GM23248 (cell line): ENCODE measurements at regions not wholly inside any gene's neighbourhood (a gene's known extent, or its start where the extent isn't known, plus 50 kb on each side); places are given as distances from the start of the nearest gene placed in this dataset.

ENCODE experiments used
- DNase-seq: peaks from one replicate; pipeline ENCODE4 v3.0.0-alpha.2; 2015
- H2AFZ ChIP-seq: fragments of 200-600 bp; sonication (generic); 2 replicates; pipeline ENCODE4 v1.6.1; 2016; ENCODE audit warnings: antibody characterized with exemption
- H3F3A ChIP-seq: fragments of 200-600 bp; sonication (generic); 2 replicates; pipeline ENCODE4 v1.6.1; 2016; ENCODE audit warnings: mild to moderate bottlenecking, antibody characterized with exemption, mixed run types; ENCODE audit not compliant: insufficient read depth
- H3K27ac ChIP-seq: fragments of 200-600 bp; sonication (generic); 2 replicates; pipeline ENCODE4 v1.5.1; 2016; ENCODE audit warnings: mild to moderate bottlenecking
- H3K27me3 ChIP-seq: fragments of 200-600 bp; sonication (generic); replicated peaks from 2 replicates; pipeline ENCODE4 v1.6.1; 2016; ENCODE audit warnings: mild to moderate bottlenecking; ENCODE audit not compliant: insufficient read depth
- H3K36me3 ChIP-seq: fragments of 200-600 bp; sonication (generic); 2 replicates; pipeline ENCODE4 v1.6.1; 2016; ENCODE audit warnings: low read depth, mild to moderate bottlenecking
- H3K4me1 ChIP-seq: fragments of 200-600 bp; sonication (generic); 2 replicates; pipeline ENCODE4 v1.6.1; 2016; ENCODE audit warnings: mild to moderate bottlenecking; ENCODE audit not compliant: insufficient read depth
- H3K4me2 ChIP-seq: fragments of 200-600 bp; sonication (generic); one replicate; pipeline ENCODE4 v1.6.1; 2016; ENCODE audit warnings: mild to moderate bottlenecking; ENCODE audit not compliant: unreplicated experiment
- H3K4me3 ChIP-seq: fragments of 200-600 bp; sonication (generic); 2 replicates; pipeline ENCODE4 v1.5.1; 2016; ENCODE audit warnings: mild to moderate bottlenecking
- H3K79me2 ChIP-seq: fragments of 200-600 bp; sonication (generic); 2 replicates; pipeline ENCODE4 v1.6.1; 2016; ENCODE audit warnings: mild to moderate bottlenecking; ENCODE audit not compliant: insufficient read depth
- H3K9ac ChIP-seq: fragments of 200-600 bp; sonication (generic); 2 replicates; pipeline ENCODE4 v1.6.1; 2016; ENCODE audit warnings: mild to moderate bottlenecking
- H3K9me2 ChIP-seq: fragments of 200-600 bp; sonication (generic); 2 replicates; pipeline ENCODE4 v1.6.1; 2016; ENCODE audit warnings: mixed run types, mild to moderate bottlenecking, moderate library complexity; ENCODE audit not compliant: insufficient read depth
- H3K9me3 ChIP-seq: fragments of 200-600 bp; sonication (generic); one replicate; pipeline ENCODE4 v1.6.1; 2017; ENCODE audit warnings: low read depth
- H4K20me1 ChIP-seq: fragments of 200-600 bp; sonication (generic); 2 replicates; pipeline ENCODE4 v1.6.0; 2016; ENCODE audit not compliant: insufficient read depth
- EZH2 ChIP-seq: fragments of 200-600 bp; sonication (generic); IDR thresholded peaks from 2 replicates; pipeline ENCODE4 v1.6.1; 2018; ENCODE audit warnings: antibody characterized with exemption, mild to moderate bottlenecking; ENCODE audit not compliant: insufficient read depth, poor library complexity, severe bottlenecking
- EZH2phosphoT487 ChIP-seq: fragments of 200-600 bp; sonication (generic); IDR thresholded peaks from 2 replicates; pipeline ENCODE4 v1.6.1; 2018; ENCODE audit warnings: antibody characterized with exemption, moderate library complexity, mild to moderate bottlenecking, low read depth; ENCODE audit not compliant: insufficient read depth
- WGBS, 2 experiments: methylation state at CpG; one replicate each; pipeline ENCODE4 v1.1.6; 2015 to 2017; ENCODE audit warnings: low lambda C conversion rate in 2 of 2, low coverage in 1 of 2; ENCODE audit errors: missing lambda C conversion rate in 2 of 2; 5-methylcytosine and 5-hydroxymethylcytosine counted together
- in situ Hi-C: fragments of 300-500 bp; cut with MboI; formaldehyde crosslinking; loops from 2 replicates; pipeline ENCODE4 v1.15.0; 2020

DNA sequence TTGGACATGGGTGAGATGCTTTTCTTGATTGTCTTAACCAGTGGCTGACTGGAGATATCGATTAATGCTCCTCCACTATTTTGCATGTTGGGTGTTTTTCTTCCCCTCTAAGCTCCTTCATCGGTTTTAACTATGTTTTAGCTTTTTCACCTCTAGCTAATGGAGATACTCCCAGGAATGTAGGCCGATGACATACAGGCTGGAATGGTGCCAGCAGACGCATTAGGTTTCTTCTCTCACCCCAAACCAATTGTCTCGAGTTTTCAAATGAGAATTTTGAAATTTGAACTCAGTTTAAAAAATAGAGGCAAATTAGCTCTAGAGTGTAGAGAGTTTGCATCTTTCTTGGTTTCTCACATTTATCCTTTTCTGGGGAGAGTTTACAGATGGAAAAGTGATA is 247.6 kb downstream of the RPRM start:
- WGBS, 2 experiments, result 8 to 11% methylated on average over 5 of the region's 5 CpGs

DNA sequence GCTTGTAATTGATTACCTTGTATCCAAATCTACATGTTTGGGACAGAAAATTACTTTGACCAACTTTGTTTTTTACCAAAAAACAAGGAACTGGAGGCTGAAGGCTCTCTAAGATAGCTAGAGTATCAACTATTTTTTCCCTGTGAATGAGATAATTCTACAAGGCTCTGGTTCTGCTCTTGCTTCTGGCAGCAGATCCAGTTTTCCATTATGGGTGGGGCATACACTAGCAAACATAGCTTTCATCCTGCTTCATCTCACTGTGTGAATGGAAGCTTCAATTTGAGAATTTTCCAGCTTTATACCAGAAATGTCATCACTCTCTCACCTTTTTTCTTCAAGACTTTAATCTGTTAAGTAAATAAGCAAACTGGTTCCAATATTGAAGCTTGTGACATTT is 249.7 kb downstream of the RPRM start:
- H3K36me3 ChIP-seq, result no peaks in the 10 kb centered on the region
- no peaks in the 10 kb centered on the region for H3K9me2 ChIP-seq
- no peaks in the 10 kb centered on the region for H4K20me1 ChIP-seq
- no peaks in the 10 kb centered on the region for H3K79me2 ChIP-seq
- no peak for DNase-seq
- H2AFZ ChIP-seq, result no peak overlapping the region
- H3K4me3 ChIP-seq, result no peak overlapping the region
- no peak overlapping the region for H3K9ac ChIP-seq
- no peaks in the 10 kb centered on the region for H3K27me3 ChIP-seq
- no peak for TF ChIP-seq EZH2
- TF ChIP-seq EZH2phosphoT487, result no peak
- no peaks in the 10 kb centered on the region for H3K4me1 ChIP-seq
- no peak overlapping the region for H3K4me2 ChIP-seq
- no peaks in the 10 kb centered on the region for H3F3A ChIP-seq
- no peaks in the 10 kb centered on the region for H3K9me3 ChIP-seq
- no peak overlapping the region for H3K27ac ChIP-seq
- in situ Hi-C loops, result no loop called here

More for the DNA sequence above, 247.6 kb downstream of the RPRM start:
- no peaks in the 10 kb centered on the region for H3K27me3 ChIP-seq
- no peaks in the 10 kb centered on the region for H3K9me2 ChIP-seq
- no peak for TF ChIP-seq EZH2phosphoT487
- no peak for TF ChIP-seq EZH2
- no peak overlapping the region for H2AFZ ChIP-seq
- H3K4me3 ChIP-seq, result no peak overlapping the region
- in situ Hi-C loops, result no loop called here
- H3K79me2 ChIP-seq, result no peaks in the 10 kb centered on the region
- H3K27ac ChIP-seq, result no peak overlapping the region
- no peaks in the 10 kb centered on the region for H3K4me1 ChIP-seq
- H3K4me2 ChIP-seq, result no peak overlapping the region
- no peaks in the 10 kb centered on the region for H4K20me1 ChIP-seq
- DNase-seq, result no peak
- H3F3A ChIP-seq, result no peaks in the 10 kb centered on the region
- H3K36me3 ChIP-seq, result no peaks in the 10 kb centered on the region
- no peak overlapping the region for H3K9ac ChIP-seq
- H3K9me3 ChIP-seq, result no peaks in the 10 kb centered on the region

DNA sequence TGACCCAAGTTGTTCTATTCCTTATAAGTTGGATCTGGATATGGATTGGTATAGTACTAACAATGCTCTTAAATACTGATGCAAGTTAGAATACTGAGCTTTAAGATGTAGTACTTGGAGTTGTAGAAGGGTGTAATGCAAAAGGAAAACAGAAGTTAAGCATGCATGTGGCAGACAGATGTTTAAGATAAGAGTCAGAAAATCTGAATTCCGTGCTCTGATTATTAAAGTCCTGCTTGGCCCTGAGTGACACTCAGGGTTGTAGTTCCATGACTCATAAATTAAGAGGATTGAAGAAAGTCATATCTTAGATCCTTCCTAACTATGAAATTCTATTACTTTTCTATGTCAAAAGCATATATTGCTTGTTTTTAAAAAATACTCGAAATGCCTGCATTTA is 250.6 kb downstream of the RPRM start:
- in situ Hi-C loops, result no loop called here

DNA sequence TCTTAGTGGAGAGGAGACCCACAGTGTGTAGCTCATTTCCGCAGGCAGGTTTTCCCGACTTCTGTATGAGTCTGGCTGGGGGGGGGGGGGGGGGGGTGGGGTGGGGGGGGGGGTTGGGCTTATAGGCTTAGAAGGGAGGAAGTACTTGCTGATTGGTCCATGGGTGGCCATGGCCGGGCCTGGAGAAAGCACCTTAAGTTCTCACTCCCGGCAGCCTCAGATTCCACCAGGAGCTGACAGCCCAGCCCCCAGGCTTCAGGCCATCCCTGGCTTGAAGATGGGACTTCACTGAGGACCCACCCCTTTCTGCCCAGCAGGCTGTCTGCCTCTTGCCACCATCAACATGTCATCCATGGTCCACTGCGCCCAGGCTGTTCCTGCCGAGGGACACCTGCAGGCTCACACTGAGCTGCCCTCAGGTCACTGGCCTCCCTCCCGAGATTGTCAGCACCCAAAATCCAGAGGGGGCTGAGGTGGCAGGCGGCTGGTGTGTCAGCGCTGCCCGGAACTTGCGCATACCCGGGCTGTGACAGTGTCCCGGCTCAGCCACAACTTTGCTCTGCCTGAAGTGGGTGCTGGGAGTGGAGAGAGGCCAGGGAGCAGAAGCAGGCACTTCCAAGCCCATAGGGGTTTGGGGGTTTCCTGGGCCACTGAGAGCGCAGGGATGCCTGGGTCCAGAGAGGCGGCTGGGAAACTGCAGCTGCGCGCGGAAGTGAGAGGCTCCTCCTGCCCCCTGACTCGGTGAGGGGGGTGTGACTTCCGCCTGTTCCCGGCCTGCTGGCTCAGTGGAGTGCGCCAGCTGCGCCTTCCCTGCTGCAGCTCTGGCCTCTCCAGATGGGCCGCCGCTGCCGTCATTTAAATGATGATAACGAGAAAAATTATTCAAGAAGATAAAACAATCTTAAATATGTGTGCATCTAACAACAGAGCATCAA is 256.1 kb downstream of the RPRM start:
- no peaks in the 10 kb centered on the region for H3K79me2 ChIP-seq
- DNase-seq, result no peak
- no peaks in the 10 kb centered on the region for H3F3A ChIP-seq
- H3K27me3 ChIP-seq, result no peaks in the 10 kb centered on the region
- 67 to 68% methylated on average over 27 of the region's 27 CpGs for WGBS, 2 experiments
- no peaks in the 10 kb centered on the region for H4K20me1 ChIP-seq
- TF ChIP-seq EZH2 (no peak), EZH2phosphoT487 (no peak)
- no peak overlapping the region for H2AFZ ChIP-seq
- no peak overlapping the region for H3K4me3 ChIP-seq
- in situ Hi-C loops, result no loop called here
- no peak overlapping the region for H3K9ac ChIP-seq
- H3K4me1 ChIP-seq, result no peaks in the 10 kb centered on the region
- H3K9me2 ChIP-seq, result no peaks in the 10 kb centered on the region
- no peak overlapping the region for H3K27ac ChIP-seq
- no peak overlapping the region for H3K4me2 ChIP-seq
- no peaks in the 10 kb centered on the region for H3K36me3 ChIP-seq
- no peaks in the 10 kb centered on the region for H3K9me3 ChIP-seq

More for the DNA sequence above, 250.6 kb downstream of the RPRM start:
- Histone ChIP-seq H3K27me3 (no peaks in the 10 kb centered on the region), H2AFZ (no peak overlapping the region), H3K79me2 (no peaks in the 10 kb centered on the region), H3K9me3 (no peaks in the 10 kb centered on the region), H3K4me1 (no peaks in the 10 kb centered on the region), H4K20me1 (no peaks in the 10 kb centered on the region), H3K36me3 (no peaks in the 10 kb centered on the region), H3K4me2 (no peak overlapping the region), H3K27ac (no peak overlapping the region), H3K4me3 (no peak overlapping the region), H3K9ac (no peak overlapping the region), H3F3A (no peaks in the 10 kb centered on the region), H3K9me2 (no peaks in the 10 kb centered on the region)
- TF ChIP-seq EZH2 (no peak), EZH2phosphoT487 (no peak)
- no peak for DNase-seq
- 0 to 2% methylated on average over 2 of the region's 2 CpGs for WGBS, 2 experiments
